ENCODE measurements at regions not wholly inside any gene's neighbourhood (a gene's known extent, or its start where the extent isn't known, plus 50 kb on each side); places are given as distances from the start of the nearest gene placed in this dataset.

DNA sequence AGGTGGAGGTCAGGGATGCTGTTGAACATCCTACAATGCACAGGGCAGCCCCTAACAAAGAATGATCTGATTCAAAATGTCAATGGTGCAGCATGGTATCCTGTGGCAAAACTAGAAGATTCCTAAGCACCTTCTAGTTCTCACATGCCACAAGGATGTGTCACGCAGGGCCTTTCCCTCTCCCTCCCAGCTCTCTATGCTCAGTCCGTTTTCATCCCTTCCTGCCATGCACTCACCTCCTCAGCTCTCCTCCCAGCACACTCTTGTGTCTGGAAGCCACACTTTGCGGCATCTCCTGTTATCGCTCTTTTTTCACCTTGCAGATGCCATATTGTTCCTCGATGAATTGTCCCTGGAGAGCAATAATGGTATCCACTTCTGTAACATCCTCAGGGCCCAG lies 263.4 kb downstream of the CDC5L start:
- intact Hi-C loops (cut with DNase I) = loop anchor here (10.0 kb wide), 1 partner anchor 1064 kb away; no protein-coding TSS in a partner anchor
- Histone ChIP-seq H3K4me3 (no peak overlapping the region), H3K36me3 (no peaks in the 10 kb centered on the region), H3K27ac (no peak overlapping the region), H3K4me1 (peaks cover 0 to 22% (median 0%) of the 10 kb centered on the region in 3 donors), H3K9me3 (no peaks in the 10 kb centered on the region), H3K27me3 (peaks cover 0 to 3% (median 0%) of the 10 kb centered on the region in 4 donors)
- WGBS, 2 donors = 84 to 85% methylated on average over 5 of the region's 5 CpGs
- no peak for TF ChIP-seq POLR2A (IDR thresholded peaks at IDR 0.05)
- TF ChIP-seq, protein P1, sequence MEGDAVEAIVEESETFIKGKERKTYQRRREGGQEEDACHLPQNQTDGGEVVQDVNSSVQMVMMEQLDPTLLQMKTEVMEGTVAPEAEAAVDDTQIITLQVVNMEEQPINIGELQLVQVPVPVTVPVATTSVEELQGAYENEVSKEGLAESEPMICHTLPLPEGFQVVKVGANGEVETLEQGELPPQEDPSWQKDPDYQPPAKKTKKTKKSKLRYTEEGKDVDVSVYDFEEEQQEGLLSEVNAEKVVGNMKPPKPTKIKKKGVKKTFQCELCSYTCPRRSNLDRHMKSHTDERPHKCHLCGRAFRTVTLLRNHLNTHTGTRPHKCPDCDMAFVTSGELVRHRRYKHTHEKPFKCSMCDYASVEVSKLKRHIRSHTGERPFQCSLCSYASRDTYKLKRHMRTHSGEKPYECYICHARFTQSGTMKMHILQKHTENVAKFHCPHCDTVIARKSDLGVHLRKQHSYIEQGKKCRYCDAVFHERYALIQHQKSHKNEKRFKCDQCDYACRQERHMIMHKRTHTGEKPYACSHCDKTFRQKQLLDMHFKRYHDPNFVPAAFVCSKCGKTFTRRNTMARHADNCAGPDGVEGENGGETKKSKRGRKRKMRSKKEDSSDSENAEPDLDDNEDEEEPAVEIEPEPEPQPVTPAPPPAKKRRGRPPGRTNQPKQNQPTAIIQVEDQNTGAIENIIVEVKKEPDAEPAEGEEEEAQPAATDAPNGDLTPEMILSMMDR (IDR thresholded peaks at IDR 0.05) = no peak
- DNase-seq = no peak

DNA sequence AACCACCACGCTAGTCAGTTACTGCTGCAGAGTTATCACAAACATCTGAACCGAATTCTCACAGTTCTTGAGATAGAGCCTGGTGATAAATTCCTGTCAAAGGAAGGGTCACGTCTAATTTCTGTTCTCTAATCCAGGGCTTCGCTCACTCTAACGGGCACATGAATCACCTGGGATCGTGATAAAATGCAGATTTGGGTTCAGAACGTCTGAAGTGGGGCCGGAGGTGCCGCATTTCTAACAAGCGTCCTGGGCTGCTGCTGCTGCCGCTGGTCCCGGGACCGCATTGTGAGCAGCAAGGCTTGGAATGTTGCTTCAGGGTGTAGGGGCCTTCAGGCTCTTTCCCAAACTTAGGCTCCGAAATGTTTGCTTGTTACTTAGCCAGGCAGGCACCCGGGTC lies 264.1 kb downstream of the CDC5L start:
- Histone ChIP-seq H3K27ac (no peak overlapping the region), H3K36me3 (no peaks in the 10 kb centered on the region), H3K27me3 (peaks cover 0 to 3% (median 0%) of the 10 kb centered on the region in 4 donors), H3K4me3 (no peak overlapping the region), H3K4me1 (peaks cover 0 to 22% (median 0%) of the 10 kb centered on the region in 3 donors), H3K9me3 (no peaks in the 10 kb centered on the region)
- intact Hi-C loops (cut with DNase I) = loop anchor here (10.0 kb wide), 1 partner anchor 1063 kb away; no protein-coding TSS in a partner anchor
- 75 to 90% methylated on average over 8 to 14 of the region's 15 CpGs for WGBS, 2 donors
- TF ChIP-seq POLR2A (IDR thresholded peaks at IDR 0.05) = no peak
- TF ChIP-seq, protein P1 (IDR thresholded peaks at IDR 0.05) = no peak
- no peak for DNase-seq

DNA sequence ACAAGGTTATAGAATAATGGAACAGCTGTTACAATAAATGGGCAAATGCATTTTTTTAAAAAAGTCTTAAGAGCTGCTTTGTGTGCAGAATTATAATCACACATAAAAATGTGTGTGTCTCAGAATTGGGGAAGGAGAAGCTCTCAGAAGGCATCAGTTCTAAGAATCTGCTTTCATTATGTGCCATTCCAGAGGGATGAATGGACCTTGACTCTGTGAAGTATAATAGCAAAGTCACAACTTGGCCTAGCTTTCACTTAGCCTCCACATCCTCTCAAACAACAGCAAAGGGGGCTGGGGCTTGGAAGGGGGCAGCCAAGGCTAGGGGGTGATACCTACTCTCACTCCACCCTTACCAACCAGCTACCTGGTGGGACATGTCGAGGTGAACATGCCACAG lies 265.0 kb downstream of the CDC5L start:
- Histone ChIP-seq H3K27me3 (peaks cover 0 to 3% (median 0%) of the 10 kb centered on the region in 4 donors), H3K4me1 (peaks cover 0 to 22% (median 0%) of the 10 kb centered on the region in 3 donors), H3K36me3 (no peaks in the 10 kb centered on the region), H3K9me3 (no peaks in the 10 kb centered on the region), H3K27ac (no peak overlapping the region), H3K4me3 (no peak overlapping the region)
- intact Hi-C loops (cut with DNase I) = loop anchor here (10.0 kb wide), 1 partner anchor 1062 kb away; no protein-coding TSS in a partner anchor
- TF ChIP-seq, protein P1 (IDR thresholded peaks at IDR 0.05) = no peak
- TF ChIP-seq POLR2A (IDR thresholded peaks at IDR 0.05) = no peak
- no peak for DNase-seq
- 33% methylated on average over 1 of the region's 1 CpG; no CpG with 5 or more reads in 1 of the 2 donors for WGBS, 2 donors

DNA sequence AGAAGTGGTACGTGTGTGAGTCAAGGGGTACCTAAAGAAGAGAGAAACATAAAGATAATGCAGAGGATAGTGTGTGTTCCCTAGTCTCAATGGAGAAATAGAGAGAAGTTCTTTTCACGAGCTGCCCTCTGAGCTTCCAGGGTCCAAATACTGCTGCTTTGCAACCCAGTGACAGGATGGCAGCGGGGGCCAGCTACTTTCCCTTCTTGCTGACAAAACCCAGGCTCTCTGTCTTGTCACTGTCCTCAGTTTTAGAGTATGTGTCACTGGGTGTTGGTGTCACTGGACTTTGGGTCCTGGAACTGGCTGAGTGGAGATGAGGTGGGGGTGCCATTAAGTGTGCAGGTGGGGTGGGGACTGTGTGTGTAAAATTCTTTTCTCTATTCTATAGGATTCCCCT lies 265.6 kb downstream of the CDC5L start:
- 65 to 86% methylated on average over 3 of the region's 3 CpGs for WGBS, 2 donors
- Histone ChIP-seq H3K4me1 (peaks cover 0 to 22% (median 0%) of the 10 kb centered on the region in 3 donors), H3K4me3 (no peak overlapping the region), H3K27ac (no peak overlapping the region), H3K36me3 (no peaks in the 10 kb centered on the region), H3K9me3 (no peaks in the 10 kb centered on the region), H3K27me3 (peaks cover 0 to 3% (median 0%) of the 10 kb centered on the region in 4 donors)
- TF ChIP-seq, protein P1 (IDR thresholded peaks at IDR 0.05) = no peak
- TF ChIP-seq POLR2A (IDR thresholded peaks at IDR 0.05) = no peak
- no peak for DNase-seq
- intact Hi-C loops (cut with DNase I) = loop anchor here (10.0 kb wide), 1 partner anchor 1062 kb away; no protein-coding TSS in a partner anchor

DNA sequence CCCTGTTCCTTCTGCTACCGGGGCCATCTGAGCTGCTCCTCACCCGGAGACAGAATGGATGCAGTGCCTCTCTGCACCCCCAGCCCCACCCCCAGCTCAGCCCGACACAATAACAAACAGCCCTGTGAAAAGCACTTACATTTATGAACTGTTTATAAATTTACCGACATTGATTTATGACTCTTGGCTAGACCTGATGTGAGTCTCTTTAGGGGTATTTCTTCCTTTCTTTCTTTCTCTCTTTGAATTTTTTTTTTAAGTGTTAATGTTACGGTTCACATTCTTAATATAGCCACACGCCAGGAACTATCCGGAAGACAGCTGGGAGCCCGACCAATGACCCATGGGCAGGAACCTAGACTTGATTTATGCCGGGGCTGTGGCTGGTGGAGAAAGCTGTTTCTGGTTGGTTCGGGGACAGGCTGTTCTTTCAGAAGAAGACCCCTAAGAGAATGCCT lies 266.3 kb downstream of the CDC5L start:
- peaks cover 0 to 3% (median 0%) of the 10 kb centered on the region in 4 donors for H3K27me3 ChIP-seq
- no peak overlapping the region for H3K4me3 ChIP-seq
- peaks cover 0 to 22% (median 0%) of the 10 kb centered on the region in 3 donors for H3K4me1 ChIP-seq
- DNase-seq = no peak
- no peak for TF ChIP-seq POLR2A (IDR thresholded peaks at IDR 0.05)
- TF ChIP-seq, protein P1 (IDR thresholded peaks at IDR 0.05) = no peak
- H3K36me3 ChIP-seq = no peaks in the 10 kb centered on the region
- H3K27ac ChIP-seq = no peak overlapping the region
- 20 to 39% methylated on average over 10 of the region's 10 CpGs for WGBS, 2 donors
- intact Hi-C loops (cut with DNase I) = loop anchor here (10.0 kb wide), 1 partner anchor 1061 kb away; no protein-coding TSS in a partner anchor
- H3K9me3 ChIP-seq = peaks cover 0 to 3% (median 0%) of the 10 kb centered on the region in 3 donors
